GM12872 (cell line): ENCODE measurements at regions not wholly inside any gene's neighbourhood (a gene's known extent, or its start where the extent isn't known, plus 50 kb on each side); places are given as distances from the start of the nearest gene placed in this dataset.

Source experiments
- TF ChIP-seq, protein P1 (sequence below): IDR thresholded peaks from 3 replicates; pipeline ENCODE4 v1.5.1; 2011; ENCODE audit warnings: low read depth, mild to moderate bottlenecking, low read length, moderate library complexity; ENCODE audit not compliant: insufficient read depth

DNA sequence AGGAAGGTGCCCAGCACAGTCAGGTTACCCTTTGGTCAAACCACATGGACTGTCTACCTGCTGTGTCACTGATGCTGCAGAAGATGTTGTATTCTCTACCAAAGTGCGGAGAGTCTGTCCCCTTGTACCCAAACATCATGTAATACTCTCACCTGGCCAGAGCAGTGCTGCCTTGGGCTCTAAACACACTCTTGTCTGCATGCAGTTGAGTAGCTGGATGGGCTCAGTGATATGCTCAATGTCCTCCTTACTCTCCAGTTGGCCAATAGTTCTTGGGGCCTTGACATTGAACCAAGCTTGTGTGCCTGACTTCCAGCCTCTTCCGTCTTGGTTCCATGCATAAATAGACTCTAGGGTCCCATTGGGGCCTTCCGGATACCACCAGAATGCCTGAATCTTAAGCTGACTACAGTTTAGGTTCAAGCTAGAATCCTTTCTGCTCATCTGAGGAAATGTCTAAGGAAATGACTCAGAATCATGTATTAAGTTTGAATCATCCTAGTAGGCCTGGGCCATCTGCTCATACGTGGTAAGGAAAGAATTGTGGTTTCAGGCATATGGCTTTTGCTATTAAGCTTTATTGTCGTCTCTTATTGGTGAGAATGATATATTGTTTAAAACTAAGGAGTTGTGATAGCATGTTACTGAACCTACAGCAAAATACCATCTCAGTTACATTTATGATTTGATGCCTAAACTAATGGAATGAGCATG, 118.0 kb downstream of the OTUD1 start:
- TF ChIP-seq, protein P1, sequence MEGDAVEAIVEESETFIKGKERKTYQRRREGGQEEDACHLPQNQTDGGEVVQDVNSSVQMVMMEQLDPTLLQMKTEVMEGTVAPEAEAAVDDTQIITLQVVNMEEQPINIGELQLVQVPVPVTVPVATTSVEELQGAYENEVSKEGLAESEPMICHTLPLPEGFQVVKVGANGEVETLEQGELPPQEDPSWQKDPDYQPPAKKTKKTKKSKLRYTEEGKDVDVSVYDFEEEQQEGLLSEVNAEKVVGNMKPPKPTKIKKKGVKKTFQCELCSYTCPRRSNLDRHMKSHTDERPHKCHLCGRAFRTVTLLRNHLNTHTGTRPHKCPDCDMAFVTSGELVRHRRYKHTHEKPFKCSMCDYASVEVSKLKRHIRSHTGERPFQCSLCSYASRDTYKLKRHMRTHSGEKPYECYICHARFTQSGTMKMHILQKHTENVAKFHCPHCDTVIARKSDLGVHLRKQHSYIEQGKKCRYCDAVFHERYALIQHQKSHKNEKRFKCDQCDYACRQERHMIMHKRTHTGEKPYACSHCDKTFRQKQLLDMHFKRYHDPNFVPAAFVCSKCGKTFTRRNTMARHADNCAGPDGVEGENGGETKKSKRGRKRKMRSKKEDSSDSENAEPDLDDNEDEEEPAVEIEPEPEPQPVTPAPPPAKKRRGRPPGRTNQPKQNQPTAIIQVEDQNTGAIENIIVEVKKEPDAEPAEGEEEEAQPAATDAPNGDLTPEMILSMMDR: no peak

GRCh38 chr10:23557777-23558176, 118.9 kb downstream of the OTUD1 start:
- TF ChIP-seq, protein P1: no peak

DNA sequence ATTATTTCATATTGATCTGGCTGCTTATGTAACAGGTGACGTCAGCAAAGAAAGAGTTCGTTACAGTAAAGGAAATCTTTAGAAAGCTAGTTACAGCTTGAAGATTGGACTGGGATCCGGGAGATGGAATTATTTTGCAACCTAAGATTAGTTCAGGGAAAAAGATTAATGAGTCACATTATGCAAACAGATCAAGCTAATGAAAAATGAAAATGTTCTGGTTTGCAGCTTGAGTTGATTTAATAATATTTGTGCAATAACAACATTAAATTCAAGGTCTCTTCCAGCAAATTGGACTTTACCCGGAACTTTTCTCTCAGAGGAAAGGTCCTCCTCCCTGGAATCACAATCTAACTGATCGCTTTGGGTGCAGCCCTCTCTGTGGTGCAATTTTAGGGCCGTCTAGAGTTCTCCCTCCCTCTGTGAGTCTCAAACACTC, 119.5 kb downstream of the OTUD1 start:
- TF ChIP-seq, protein P1: no peak

DNA sequence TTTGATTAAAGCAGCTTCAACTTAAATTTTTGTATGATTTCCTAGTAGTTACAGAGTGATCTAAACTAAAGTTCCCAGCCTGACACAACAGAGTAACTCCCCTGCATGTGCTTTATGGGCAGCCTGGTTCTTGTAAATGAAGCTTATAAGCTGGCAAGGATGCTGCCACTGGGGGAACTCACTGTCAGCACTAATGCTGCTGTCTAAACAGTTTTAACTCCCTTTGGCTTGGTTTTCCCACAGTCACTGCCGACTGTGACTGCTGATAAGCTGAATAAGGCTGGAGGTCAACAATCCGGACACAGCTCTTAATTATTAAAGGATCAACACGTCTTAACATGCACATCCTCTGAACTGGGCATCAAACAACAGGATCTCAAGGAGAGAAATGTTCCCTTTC, 130.1 kb downstream of the OTUD1 start:
- TF ChIP-seq, protein P1: no peak

GRCh38 chr10:23571884-23572283, 133.0 kb downstream of the OTUD1 start:
- TF ChIP-seq, protein P1: no peak

GRCh38 chr10:23581906-23582450, 143.1 kb downstream of the OTUD1 start:
- TF ChIP-seq, protein P1: no peak

GRCh38 chr10:23584396-23584795, 145.5 kb downstream of the OTUD1 start:
- TF ChIP-seq, protein P1: no peak
